ENCODE measurements at regions not wholly inside any gene's neighbourhood (a gene's known extent, or its start where the extent isn't known, plus 50 kb on each side); places are given as distances from the start of the nearest gene placed in this dataset.

DNA sequence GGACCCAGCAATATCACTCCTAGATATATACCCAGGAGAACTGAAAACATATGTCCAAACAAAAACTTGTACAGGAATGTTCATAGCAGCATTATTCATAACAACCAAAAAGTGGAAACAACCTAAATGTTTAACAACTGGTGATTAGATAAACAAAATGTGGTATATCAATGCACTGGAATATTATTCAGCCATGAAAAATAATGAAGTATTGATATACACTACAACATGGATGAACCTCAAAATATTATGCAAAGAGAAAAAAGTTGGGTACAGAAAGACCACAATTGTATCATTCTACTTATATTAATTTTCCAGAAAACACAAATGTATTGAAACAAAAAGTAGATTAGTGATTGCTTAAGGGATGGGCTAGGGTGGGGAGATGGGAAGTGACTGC lies 498.6 kb downstream of the GRIN2A start:
- Histone ChIP-seq H3K4me2 (ENCODE audit: low read depth, low read length, poor library complexity, severe bottlenecking) (no peak overlapping the region), H3K9me3 (ENCODE audit: insufficient read depth, low read length) (no peaks in the 10 kb centered on the region), H3K27me3 (ENCODE audit: low read length) (no peaks in the 10 kb centered on the region), H3K36me3 (ENCODE audit: low read length) (no peaks in the 10 kb centered on the region), H3K9ac (ENCODE audit: low read length) (no peak overlapping the region), H2AFZ (ENCODE audit: low read depth, low read length, severe bottlenecking) (no peak overlapping the region), H3K4me3 (ENCODE audit: insufficient read depth, low read length, poor library complexity, severe bottlenecking) (no peak overlapping the region), H3F3A (ENCODE audit: insufficient read depth) (no peaks in the 10 kb centered on the region), H3K27ac (ENCODE audit: low read depth, low read length) (no peak overlapping the region), H3K79me2 (ENCODE audit: insufficient read depth, low read length) (no peaks in the 10 kb centered on the region), H4K20me1 (ENCODE audit: low read depth, low read length) (no peaks in the 10 kb centered on the region), H3K9me2 (replicated peaks; ENCODE audit: insufficient read depth, low read length) (no peaks in the 10 kb centered on the region)
- no peak for TF ChIP-seq EZH2phosphoT487 (conservative IDR thresholded peaks at IDR 0.05; ENCODE audit: low read length)
- TF ChIP-seq, protein P1, sequence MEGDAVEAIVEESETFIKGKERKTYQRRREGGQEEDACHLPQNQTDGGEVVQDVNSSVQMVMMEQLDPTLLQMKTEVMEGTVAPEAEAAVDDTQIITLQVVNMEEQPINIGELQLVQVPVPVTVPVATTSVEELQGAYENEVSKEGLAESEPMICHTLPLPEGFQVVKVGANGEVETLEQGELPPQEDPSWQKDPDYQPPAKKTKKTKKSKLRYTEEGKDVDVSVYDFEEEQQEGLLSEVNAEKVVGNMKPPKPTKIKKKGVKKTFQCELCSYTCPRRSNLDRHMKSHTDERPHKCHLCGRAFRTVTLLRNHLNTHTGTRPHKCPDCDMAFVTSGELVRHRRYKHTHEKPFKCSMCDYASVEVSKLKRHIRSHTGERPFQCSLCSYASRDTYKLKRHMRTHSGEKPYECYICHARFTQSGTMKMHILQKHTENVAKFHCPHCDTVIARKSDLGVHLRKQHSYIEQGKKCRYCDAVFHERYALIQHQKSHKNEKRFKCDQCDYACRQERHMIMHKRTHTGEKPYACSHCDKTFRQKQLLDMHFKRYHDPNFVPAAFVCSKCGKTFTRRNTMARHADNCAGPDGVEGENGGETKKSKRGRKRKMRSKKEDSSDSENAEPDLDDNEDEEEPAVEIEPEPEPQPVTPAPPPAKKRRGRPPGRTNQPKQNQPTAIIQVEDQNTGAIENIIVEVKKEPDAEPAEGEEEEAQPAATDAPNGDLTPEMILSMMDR (IDR thresholded peaks at IDR 0.05; ENCODE audit: insufficient read depth, low read length, poor library complexity, severe bottlenecking), result no peak

DNA sequence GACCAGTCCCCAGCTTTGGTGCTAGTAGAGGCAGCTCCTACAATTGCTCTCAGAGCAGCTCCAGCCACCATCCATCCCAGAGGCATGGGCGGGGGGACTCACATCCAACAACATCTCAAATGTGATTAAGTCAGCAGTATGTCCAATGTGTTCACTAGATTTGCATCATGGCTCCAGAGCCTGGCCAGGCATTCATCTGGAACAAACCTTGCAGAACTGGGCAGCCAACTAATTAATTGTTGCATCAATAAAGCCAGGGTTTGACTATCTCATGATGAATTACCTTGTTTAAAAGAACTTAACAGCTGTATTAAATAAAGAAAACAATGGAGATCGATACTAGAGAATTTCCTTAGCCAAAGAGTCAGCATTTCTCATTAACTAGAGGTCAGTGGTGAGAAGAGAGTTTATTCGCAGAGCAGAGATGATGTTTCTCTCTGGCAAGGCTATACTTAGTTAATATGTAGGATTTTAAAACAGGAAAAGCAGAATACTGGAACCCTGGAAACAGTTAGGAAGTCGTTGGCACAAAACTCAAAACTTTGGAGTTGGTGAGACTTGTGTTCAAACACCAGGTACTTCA lies 494.4 kb downstream of the GRIN2A start:
- Histone ChIP-seq H3K27ac (ENCODE audit: low read depth, low read length) (no peak overlapping the region), H3K79me2 (ENCODE audit: insufficient read depth, low read length) (no peaks in the 10 kb centered on the region), H3K9me2 (replicated peaks; ENCODE audit: insufficient read depth, low read length) (no peaks in the 10 kb centered on the region), H2AFZ (ENCODE audit: low read depth, low read length, severe bottlenecking) (no peak overlapping the region), H3K4me3 (ENCODE audit: insufficient read depth, low read length, poor library complexity, severe bottlenecking) (no peak overlapping the region), H3F3A (ENCODE audit: insufficient read depth) (no peaks in the 10 kb centered on the region), H3K36me3 (ENCODE audit: low read length) (no peaks in the 10 kb centered on the region), H3K9ac (ENCODE audit: low read length) (no peak overlapping the region), H3K9me3 (ENCODE audit: insufficient read depth, low read length) (no peaks in the 10 kb centered on the region), H4K20me1 (ENCODE audit: low read depth, low read length) (no peaks in the 10 kb centered on the region), H3K4me2 (ENCODE audit: low read depth, low read length, poor library complexity, severe bottlenecking) (no peak overlapping the region), H3K27me3 (ENCODE audit: low read length) (no peaks in the 10 kb centered on the region)
- TF ChIP-seq EZH2phosphoT487 (conservative IDR thresholded peaks at IDR 0.05; ENCODE audit: low read length), result no peak
- TF ChIP-seq, protein P1 (IDR thresholded peaks at IDR 0.05; ENCODE audit: insufficient read depth, low read length, poor library complexity, severe bottlenecking), result no peak

DNA sequence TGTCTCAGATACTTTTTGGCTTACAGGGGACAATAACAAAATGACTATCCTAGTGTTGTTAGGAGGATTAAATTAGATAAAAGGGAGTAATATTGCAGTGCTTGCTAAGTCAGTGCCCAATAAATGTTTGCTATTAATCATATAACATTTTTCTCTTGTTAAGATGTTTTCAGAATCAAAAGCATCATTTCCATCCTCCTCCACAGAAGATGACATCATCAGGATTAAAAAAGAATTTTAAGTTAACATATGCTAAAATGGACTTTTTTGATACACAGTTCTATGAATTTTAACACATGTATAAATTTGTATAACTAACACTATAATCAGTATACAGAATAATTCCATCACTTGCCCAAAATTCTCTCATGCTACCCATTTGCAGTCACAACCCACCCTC lies 492.6 kb downstream of the GRIN2A start:
- no peaks in the 10 kb centered on the region for H3F3A ChIP-seq (ENCODE audit: insufficient read depth)
- no peak overlapping the region for H3K9ac ChIP-seq (ENCODE audit: low read length)
- no peaks in the 10 kb centered on the region for H3K36me3 ChIP-seq (ENCODE audit: low read length)
- H3K27ac ChIP-seq (ENCODE audit: low read depth, low read length), result no peak overlapping the region
- H3K9me3 ChIP-seq (ENCODE audit: insufficient read depth, low read length), result no peaks in the 10 kb centered on the region
- no peaks in the 10 kb centered on the region for H3K79me2 ChIP-seq (ENCODE audit: insufficient read depth, low read length)
- no peak overlapping the region for H2AFZ ChIP-seq (ENCODE audit: low read depth, low read length, severe bottlenecking)
- H3K27me3 ChIP-seq (ENCODE audit: low read length), result no peaks in the 10 kb centered on the region
- no peaks in the 10 kb centered on the region for H3K9me2 ChIP-seq (replicated peaks; ENCODE audit: insufficient read depth, low read length)
- H3K4me2 ChIP-seq (ENCODE audit: low read depth, low read length, poor library complexity, severe bottlenecking), result no peak overlapping the region
- no peak overlapping the region for H3K4me3 ChIP-seq (ENCODE audit: insufficient read depth, low read length, poor library complexity, severe bottlenecking)
- no peak for TF ChIP-seq EZH2phosphoT487 (conservative IDR thresholded peaks at IDR 0.05; ENCODE audit: low read length)
- TF ChIP-seq, protein P1 (IDR thresholded peaks at IDR 0.05; ENCODE audit: insufficient read depth, low read length, poor library complexity, severe bottlenecking), result no peak
- H4K20me1 ChIP-seq (ENCODE audit: low read depth, low read length), result no peaks in the 10 kb centered on the region
